Stimulated activated CD8-positive, alpha-beta memory T cell treated with anti-CD3 and anti-CD28 coated beads, Interleukin-7, amount 100 ng/mL, for 24 hours (primary cell): ENCODE measurements at regions not wholly inside any gene's neighbourhood (a gene's known extent, or its start where the extent isn't known, plus 50 kb on each side); places are given as distances from the start of the nearest gene placed in this dataset.

ENCODE experiments used
- DNase-seq: peaks from one replicate; pipeline ENCODE4 v3.0.0-alpha.2; 2020; ENCODE audit warnings: low read depth

- DNase-seq, result no peak
Measured at GRCh38 chr13:111539252-111539651, 218.8 kb downstream of the TEX29 start.

GRCh38 chr13:111539791-111540446 is 219.5 kb downstream of the TEX29 start:
- no peak for DNase-seq

- no peak for DNase-seq
Measured at GRCh38 chr13:111540486-111540885, 220.0 kb downstream of the TEX29 start.

DNA sequence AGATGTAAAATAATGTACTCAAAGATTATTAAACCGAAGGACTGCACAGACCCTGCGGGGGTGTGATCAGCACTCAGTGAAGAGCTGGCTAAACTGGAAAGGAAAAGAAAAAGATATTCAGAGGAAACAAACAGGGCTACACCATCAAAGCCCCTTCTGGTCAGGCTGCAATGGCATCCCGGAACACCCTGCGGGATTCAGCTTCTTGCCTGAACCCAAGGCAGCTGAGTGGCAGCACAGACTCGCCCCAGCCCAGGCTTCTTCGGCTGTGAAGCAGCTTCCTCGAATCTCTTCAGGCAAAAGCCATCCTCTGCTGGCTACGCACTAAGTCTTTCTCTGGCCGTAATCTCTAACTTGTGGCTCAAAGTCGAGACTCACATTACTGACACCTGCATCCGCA is 220.9 kb downstream of the TEX29 start:
- no peak for DNase-seq

GRCh38 chr13:111541752-111542529 is 221.5 kb downstream of the TEX29 start:
- no peak for DNase-seq

DNA sequence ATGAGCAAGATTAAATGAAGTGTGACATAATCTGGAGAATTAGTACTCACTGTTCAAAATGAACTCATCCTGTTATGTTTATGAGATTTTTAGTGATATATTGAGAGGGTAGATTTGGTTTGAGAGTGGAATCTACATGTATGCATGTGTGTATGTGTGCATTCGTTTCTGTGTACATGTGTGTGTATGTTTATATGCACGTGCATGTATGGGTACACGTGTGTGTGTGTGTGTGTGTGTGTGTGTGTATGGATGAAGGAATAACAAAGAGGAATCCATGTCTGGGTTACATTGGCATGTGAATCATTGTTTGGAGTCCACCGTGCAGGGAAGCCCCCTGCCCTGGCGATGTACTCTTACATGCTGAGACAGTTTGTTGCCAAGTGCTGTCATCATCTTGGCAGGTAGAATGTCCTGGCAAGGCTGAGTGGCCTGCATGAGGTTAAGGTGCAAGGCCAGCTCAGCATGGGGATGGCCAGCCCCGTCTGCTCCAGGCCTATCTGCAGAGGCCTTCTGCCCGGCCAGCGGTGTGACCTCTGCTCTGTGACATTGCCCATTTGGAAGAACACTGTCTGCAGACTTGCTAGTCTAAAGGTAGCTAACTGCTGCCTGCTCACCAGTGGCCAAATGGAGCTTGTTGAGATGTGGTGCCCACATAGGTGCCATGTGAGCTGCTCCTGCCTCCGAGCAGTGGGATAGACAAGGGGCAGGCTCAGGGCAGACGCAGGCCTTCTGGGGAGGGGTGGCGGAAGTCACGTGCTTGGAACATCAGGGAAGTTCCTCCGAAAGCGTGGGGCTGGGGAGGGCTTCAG is 222.3 kb downstream of the TEX29 start:
- DNase-seq, result no peak

DNA sequence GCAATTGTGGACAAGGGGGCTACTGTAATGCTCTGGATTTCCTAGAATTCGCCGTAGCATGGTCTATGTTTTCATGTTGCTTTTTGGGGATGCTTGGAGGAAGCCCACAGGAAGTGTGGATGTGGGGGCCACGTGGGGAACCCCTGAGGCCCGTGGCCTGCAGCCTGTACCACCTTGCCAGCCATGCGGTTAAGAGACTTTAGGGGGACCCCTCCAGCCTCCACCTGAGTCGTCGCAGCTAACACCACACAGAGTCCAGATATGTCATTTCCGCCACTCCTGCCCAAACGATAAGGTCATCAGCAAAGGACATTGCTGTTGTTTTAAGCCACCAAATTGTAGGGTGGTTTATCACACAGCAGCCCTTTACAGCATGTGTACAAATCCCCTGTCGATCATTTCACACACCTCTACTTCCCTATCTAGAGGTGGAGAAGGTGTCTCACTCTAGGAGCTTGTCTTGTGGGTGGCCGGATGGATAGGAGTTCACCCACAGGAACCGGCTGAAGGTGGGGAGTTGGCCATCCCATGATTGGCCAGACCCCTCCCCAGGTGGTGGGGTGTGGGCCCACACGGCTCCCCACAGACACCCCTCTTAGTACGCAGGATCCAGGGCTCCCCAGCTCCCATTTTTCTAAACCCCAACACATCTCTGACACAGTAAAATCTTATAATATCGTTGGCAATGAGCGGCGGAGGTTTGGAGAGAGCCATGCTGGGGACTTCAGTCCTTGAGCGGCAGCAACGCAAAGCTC is 226.7 kb downstream of the TEX29 start:
- DNase-seq, result no peak

DNA sequence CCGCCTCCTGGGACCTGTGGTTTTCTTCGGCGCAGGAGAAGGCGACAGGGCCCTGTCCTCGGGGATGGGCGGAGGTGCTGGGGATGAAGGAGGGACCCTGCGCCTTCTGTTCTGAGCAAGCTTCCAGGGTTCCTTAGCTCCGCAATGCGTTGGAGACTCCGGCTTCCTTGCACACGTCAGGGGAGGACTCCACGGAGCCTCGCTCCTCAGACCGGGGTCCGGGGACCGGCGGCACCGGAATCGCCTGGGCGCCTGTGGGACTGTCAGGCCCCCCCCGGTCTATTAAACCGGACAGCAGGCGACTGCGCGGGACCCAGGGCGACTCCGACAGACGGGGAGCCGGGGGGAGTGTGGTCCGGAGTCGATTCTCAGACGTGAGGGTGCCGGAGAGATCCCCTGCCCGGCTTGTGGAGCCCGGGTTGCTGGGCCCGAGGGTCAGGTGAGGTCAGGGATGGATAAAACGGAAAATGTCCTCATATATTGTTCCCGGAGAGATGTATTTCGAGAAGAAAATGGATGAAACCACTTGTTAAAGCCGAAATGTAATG is 227.4 kb downstream of the TEX29 start:
- no peak for DNase-seq

DNA sequence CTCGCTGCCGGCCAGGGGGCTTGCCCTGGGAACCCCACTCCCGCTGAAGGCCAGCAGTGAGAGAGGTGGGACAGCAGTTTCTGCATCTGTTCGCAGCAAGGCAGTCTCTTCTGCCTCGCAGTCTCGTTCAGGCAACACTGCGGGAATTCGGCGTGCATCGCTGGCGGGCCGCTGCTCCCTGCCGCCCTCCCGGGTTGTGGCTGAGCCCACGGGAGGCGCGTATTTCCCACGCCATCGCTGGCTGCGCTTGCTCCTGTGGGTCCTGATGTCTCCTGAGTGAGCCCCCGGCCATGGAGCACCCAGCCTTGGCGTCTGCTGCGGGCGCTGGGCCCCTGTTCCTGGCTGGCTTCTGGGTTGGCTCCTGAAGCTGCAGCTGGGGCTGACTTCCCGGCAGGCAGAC is 227.9 kb downstream of the TEX29 start:
- no peak for DNase-seq

DNA sequence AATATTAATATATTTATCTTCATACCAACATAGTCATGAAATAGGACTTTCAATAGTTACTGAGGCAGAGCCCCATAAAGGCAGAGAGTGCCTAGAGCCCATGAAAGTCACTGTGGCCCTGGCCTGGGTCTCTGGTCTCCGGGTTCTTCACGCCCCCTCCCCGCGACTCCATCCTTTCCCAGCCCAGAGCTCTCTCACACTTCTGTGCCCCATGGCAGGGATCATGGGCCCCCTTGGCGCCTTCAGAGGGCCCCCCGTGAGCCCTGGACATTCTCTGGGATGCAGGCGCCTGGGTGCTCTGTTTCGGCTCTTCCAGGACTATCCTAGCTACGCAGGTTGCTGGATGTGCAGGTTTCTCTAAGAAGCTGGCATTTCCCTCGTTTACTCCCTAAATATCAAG is 228.4 kb downstream of the TEX29 start:
- DNase-seq, result no peak

GRCh38 chr13:111549464-111549863 is 229.0 kb downstream of the TEX29 start:
- DNase-seq, result no peak

DNA sequence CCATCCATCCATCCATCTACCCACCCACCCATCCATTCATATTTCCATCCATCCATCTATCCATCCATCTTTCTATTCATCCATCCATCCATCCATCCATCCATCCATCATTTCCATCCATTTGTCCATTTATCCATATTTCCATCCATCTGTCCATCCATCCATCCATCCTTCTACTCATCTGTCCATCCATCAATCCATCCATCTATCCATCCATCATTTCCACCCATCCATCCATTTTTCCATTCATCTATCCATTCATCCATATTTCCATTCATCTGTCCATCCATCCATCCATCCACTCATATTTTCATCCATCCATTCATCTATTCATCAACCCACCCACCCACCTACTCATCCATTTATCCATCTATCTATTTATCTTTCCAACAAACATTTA is 229.6 kb downstream of the TEX29 start:
- no peak for DNase-seq

- no peak for DNase-seq
Measured at GRCh38 chr13:111551204-111551820, 230.9 kb downstream of the TEX29 start.

DNA sequence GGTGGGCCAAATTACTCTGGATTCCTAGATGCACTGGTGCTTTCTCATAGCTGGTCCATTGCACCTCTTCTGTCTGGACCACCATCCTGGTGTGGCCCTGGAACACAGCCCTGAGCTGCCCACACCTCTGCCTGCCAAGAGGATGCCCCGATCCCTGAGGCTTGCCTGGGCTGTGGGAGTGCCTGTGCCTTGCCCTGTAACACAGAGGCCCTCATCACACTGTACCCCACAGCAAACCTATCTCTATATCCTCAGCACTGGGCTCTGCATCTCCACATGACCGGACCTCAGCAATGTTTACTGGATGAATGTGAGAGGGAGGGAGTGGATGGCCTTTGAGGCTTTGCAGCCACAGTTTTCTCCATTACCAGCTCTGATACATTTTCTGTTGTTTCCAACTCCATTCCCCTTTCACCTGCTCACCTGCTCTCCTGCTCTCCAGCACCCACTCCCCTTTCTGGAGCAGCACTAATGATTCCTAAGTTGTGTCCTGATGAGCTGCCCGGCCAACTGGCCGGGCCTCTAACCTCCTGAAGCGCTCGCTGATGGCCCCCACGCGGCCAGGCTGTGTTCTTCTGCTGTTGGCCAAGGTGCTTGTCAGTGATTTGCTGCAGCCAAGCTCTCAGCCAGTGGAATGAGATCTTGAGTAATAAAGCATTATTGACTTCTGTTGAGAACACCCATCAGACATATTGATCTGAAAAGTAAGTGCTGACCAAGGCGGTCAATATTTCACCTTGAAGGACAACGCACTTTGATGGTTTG is 232.6 kb downstream of the TEX29 start:
- DNase-seq, result no peak

DNA sequence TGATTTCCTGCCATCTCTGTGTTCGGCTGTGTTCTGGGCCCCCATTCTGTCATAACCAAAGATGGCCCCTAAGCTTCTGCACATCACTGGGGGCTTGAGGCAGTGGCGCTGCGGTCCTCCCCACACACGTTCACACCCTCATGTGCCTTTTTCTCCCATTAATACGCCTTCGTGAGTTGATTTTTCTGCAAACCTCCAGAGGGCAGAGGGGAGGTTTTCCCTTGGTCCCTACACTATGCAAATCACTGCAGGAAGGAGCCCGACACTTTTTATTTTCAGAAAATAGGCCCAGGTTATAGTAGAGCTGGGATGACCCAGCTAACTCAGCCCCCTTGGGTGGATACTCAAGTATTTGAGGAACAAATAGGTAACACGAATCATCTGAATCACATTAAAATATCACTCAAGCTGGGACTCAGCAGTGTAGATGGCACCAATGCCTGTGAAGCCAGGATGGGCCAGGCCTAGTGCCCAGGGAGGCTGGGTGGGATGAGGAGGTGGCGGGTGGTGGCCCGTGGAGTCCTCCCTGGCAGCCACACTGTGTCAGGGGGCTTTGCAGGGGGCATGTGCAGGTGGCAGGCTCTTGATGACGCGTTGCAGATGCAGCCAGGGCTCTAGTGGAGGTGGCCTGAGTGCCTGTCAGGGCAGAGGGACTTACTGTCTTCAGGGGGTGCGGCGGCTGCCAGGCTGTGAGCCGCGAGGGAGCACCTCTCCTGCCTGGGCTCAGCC is 234.3 kb downstream of the TEX29 start:
- DNase-seq, result no peak

DNA sequence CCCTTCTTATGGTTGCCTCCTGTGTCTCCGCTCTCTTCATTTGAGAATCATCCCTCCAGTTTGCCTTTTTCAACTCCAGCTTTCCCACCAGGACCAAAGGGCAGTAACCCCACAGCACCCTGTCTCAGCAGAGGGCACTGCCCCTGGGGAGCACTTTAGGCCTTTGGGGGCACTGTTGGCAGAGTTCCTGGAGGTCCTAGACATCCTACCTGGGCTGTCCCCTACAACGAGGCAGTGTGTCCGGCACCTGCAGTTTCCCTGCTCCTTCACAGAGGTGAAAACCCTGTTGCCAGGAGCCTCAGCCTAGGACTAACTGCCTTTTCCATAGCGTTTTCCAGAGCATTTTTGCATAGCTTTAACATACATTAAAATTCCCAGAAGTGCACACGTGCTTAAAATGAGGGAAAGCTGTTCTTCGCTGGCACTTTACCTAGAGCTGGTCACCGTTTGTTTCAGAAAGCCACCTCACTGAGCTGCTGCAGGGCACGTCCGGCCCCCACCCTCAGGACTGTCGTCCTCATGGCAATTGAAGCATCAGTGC is 234.9 kb downstream of the TEX29 start:
- DNase-seq, result no peak

GRCh38 chr13:111555903-111556302 is 235.5 kb downstream of the TEX29 start:
- no peak for DNase-seq

DNA sequence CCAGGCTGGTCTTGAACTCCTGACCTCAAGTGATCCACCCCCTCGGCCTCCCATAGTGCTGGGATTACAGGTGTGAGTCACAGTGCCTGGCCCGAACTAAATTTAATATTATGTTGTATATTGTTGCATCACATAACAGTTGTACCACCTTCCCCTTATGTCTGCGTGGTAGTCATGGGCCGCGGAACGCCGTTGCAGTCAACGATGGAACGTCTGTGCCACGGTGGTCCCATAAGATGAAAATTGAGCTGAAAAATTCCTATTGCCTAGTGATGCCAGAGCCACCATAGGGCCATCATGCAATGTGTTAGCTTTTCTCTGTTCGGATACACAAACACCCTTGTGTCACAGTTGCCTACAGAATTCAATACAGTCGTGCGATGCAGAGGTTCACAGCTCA is 236.1 kb downstream of the TEX29 start:
- DNase-seq, result no peak

- no peak for DNase-seq
Measured at GRCh38 chr13:111557921-111558699, 237.7 kb downstream of the TEX29 start.
